Iris pigment epithelial cell (primary cell): ENCODE measurements at regions not wholly inside any gene's neighbourhood (a gene's known extent, or its start where the extent isn't known, plus 50 kb on each side); places are given as distances from the start of the nearest gene placed in this dataset.
"Not testable (repeated sequence)": the region's sequence is repeated elsewhere in the genome, so short reads cannot be mapped to it uniquely, and the experiment has no call there.

Experiments used
- DNase-seq: peaks from one replicate; pipeline ENCODE4 v3.0.0-alpha.2; 2011; ENCODE audit warnings: low read depth

- no peak for DNase-seq
Observed at GRCh38 chr4:26175905-26176470, 144.8 kb upstream of the RBPJ start.

- DNase-seq = peak; percentile 92
Observed at GRCh38 chr4:26176598-26177149, 144.1 kb upstream of the RBPJ start.

- DNase-seq = no peak
Observed at GRCh38 chr4:26178854-26179253, 142.0 kb upstream of the RBPJ start.

- DNase-seq = no peak
Observed at GRCh38 chr4:26179316-26179760, 141.5 kb upstream of the RBPJ start.

- DNase-seq = peak; percentile 78
Observed at GRCh38 chr4:26181616-26182015, 139.2 kb upstream of the RBPJ start.

- peak; percentile 65 for DNase-seq
Observed at GRCh38 chr4:26183017-26183416, 137.8 kb upstream of the RBPJ start.

GRCh38 chr4:26185436-26185835, 135.4 kb upstream of the RBPJ start:
- DNase-seq = no peak

- no peak for DNase-seq
Observed at GRCh38 chr4:26191353-26191752, 129.5 kb upstream of the RBPJ start.

GRCh38 chr4:26192899-26193869, 127.6 kb upstream of the RBPJ start:
- DNase-seq = no peak

- no peak for DNase-seq
Observed at GRCh38 chr4:26194764-26195163, 126.0 kb upstream of the RBPJ start.

GRCh38 chr4:26196567-26196966, 124.2 kb upstream of the RBPJ start:
- no peak for DNase-seq

GRCh38 chr4:26197018-26197779, 123.6 kb upstream of the RBPJ start:
- peak; percentile 98 for DNase-seq

- not testable (repeated sequence) for DNase-seq
Observed at GRCh38 chr4:26198931-26199330, 121.9 kb upstream of the RBPJ start.

- no peak for DNase-seq
Observed at GRCh38 chr4:26199596-26199995, 121.2 kb upstream of the RBPJ start.

- no peak for DNase-seq
Observed at GRCh38 chr4:26201120-26201519, 119.7 kb upstream of the RBPJ start.

- no peak for DNase-seq
Observed at GRCh38 chr4:26204249-26204825, 116.5 kb upstream of the RBPJ start.

- DNase-seq = no peak
Observed at GRCh38 chr4:26204911-26205370, 115.9 kb upstream of the RBPJ start.

GRCh38 chr4:26206339-26206738, 114.5 kb upstream of the RBPJ start:
- peak; percentile 85 for DNase-seq

GRCh38 chr4:26206999-26207398, 113.8 kb upstream of the RBPJ start:
- no peak for DNase-seq

GRCh38 chr4:26207631-26208030, 113.2 kb upstream of the RBPJ start:
- DNase-seq = no peak

GRCh38 chr4:26208237-26208994, 112.4 kb upstream of the RBPJ start:
- no peak for DNase-seq
